ENCODE measurements at regions not wholly inside any gene's neighbourhood (a gene's known extent, or its start where the extent isn't known, plus 50 kb on each side); places are given as distances from the start of the nearest gene placed in this dataset.

- TF ChIP-seq CTCF (optimal IDR thresholded peaks at IDR 0.05 in 1 of 3, IDR thresholded peaks at IDR 0.05 in 1 of 3, conservative IDR thresholded peaks at IDR 0.05 in 1 of 3; ENCODE audit: extremely low read depth in 1 of 3, insufficient read depth in 2 of 3, low read length in 3 of 3) = no peak
- no peak for TF ChIP-seq EZH2 (IDR thresholded peaks at IDR 0.05; ENCODE audit: low read length)
Measured at GRCh38 chr12:131258398-131258797, 304.7 kb downstream of the ADGRD1 start.

Data from keratinocyte (primary cell).